ENCODE measurements at regions not wholly inside any gene's neighbourhood (a gene's known extent, or its start where the extent isn't known, plus 50 kb on each side); places are given as distances from the start of the nearest gene placed in this dataset.

DNA sequence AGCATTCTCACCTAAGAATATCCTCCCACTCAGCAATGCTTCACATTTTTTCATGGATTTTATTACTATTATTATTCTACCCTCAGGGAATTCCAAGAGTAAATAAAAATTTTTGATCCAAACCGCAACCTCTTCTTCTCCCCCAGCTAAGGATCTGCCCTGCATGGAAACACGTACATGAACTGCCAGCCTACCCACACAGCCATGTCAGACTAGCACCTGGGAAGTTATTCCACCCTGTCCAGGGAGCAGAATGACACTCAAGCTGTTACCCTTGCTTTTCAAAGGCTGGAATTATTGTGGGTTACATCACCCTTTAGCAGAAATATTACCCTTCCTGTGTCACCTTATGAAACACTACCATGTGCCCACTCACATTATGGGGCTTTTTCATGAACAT is 227.3 kb upstream of the USP15 start:
- TF ChIP-seq, protein P1, sequence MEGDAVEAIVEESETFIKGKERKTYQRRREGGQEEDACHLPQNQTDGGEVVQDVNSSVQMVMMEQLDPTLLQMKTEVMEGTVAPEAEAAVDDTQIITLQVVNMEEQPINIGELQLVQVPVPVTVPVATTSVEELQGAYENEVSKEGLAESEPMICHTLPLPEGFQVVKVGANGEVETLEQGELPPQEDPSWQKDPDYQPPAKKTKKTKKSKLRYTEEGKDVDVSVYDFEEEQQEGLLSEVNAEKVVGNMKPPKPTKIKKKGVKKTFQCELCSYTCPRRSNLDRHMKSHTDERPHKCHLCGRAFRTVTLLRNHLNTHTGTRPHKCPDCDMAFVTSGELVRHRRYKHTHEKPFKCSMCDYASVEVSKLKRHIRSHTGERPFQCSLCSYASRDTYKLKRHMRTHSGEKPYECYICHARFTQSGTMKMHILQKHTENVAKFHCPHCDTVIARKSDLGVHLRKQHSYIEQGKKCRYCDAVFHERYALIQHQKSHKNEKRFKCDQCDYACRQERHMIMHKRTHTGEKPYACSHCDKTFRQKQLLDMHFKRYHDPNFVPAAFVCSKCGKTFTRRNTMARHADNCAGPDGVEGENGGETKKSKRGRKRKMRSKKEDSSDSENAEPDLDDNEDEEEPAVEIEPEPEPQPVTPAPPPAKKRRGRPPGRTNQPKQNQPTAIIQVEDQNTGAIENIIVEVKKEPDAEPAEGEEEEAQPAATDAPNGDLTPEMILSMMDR (IDR thresholded peaks at IDR 0.05; ENCODE audit: poor library complexity, severe bottlenecking): no peak
- TF ChIP-seq SMC3 (conservative IDR thresholded peaks at IDR 0.05; ENCODE audit: poor library complexity) (no peak), EP300 (conservative IDR thresholded peaks at IDR 0.05; ENCODE audit: poor library complexity, severe bottlenecking) (no peak), POLR2AphosphoS5 (IDR thresholded peaks at IDR 0.05) (no peak), EZH2 (IDR thresholded peaks at IDR 0.05; ENCODE audit: borderline replicate concordance, insufficient read depth, low read length, poor library complexity, severe bottlenecking) (no peak), RAD21 (conservative IDR thresholded peaks at IDR 0.05) (no peak), TAF1 (IDR thresholded peaks at IDR 0.05; ENCODE audit: low read depth) (no peak)
- TF ChIP-seq, protein P2, sequence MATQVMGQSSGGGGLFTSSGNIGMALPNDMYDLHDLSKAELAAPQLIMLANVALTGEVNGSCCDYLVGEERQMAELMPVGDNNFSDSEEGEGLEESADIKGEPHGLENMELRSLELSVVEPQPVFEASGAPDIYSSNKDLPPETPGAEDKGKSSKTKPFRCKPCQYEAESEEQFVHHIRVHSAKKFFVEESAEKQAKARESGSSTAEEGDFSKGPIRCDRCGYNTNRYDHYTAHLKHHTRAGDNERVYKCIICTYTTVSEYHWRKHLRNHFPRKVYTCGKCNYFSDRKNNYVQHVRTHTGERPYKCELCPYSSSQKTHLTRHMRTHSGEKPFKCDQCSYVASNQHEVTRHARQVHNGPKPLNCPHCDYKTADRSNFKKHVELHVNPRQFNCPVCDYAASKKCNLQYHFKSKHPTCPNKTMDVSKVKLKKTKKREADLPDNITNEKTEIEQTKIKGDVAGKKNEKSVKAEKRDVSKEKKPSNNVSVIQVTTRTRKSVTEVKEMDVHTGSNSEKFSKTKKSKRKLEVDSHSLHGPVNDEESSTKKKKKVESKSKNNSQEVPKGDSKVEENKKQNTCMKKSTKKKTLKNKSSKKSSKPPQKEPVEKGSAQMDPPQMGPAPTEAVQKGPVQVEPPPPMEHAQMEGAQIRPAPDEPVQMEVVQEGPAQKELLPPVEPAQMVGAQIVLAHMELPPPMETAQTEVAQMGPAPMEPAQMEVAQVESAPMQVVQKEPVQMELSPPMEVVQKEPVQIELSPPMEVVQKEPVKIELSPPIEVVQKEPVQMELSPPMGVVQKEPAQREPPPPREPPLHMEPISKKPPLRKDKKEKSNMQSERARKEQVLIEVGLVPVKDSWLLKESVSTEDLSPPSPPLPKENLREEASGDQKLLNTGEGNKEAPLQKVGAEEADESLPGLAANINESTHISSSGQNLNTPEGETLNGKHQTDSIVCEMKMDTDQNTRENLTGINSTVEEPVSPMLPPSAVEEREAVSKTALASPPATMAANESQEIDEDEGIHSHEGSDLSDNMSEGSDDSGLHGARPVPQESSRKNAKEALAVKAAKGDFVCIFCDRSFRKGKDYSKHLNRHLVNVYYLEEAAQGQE (IDR thresholded peaks at IDR 0.05; ENCODE audit: borderline replicate concordance): no peak

All from neural cell (in vitro differentiated cells).